ENCODE measurements at regions not wholly inside any gene's neighbourhood (a gene's known extent, or its start where the extent isn't known, plus 50 kb on each side); places are given as distances from the start of the nearest gene placed in this dataset.

DNA sequence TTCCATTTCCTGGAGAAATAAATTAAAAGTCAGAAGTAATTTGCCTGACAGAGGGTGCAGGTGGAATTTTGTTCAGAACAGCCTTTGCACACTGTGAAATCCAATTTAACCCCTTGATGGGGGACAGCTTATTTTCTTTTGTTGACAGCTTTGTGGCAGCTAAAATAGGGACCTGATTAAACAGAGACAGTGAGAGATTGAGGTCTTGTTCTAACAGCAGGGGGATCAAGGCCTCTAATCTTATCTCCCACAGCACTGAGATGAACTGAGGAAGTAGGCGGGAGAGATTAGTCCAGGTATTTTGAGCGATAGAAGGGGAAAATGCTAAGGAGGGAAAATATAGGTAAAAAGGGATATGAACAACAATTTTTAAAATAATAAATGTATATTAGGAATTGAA lies 1491.4 kb upstream of the GOT2 start:
- TF ChIP-seq EZH2 (IDR thresholded peaks at IDR 0.05; ENCODE audit: insufficient read depth, poor library complexity, severe bottlenecking), result no peak
- no peak overlapping the region for H2AFZ ChIP-seq
- no peaks in the 10 kb centered on the region for H3K4me1 ChIP-seq (ENCODE audit: insufficient read depth)
- no peaks in the 10 kb centered on the region for H3K36me3 ChIP-seq (ENCODE audit: low read depth)
- no peak overlapping the region for H3K4me2 ChIP-seq (ENCODE audit: unreplicated experiment)
- no peaks in the 10 kb centered on the region for H3K9me2 ChIP-seq (ENCODE audit: insufficient read depth)
- H3K9ac ChIP-seq, result no peak overlapping the region
- H4K20me1 ChIP-seq (ENCODE audit: insufficient read depth), result no peaks in the 10 kb centered on the region
- H3K27ac ChIP-seq, result no peak overlapping the region
- no peak overlapping the region for H3K4me3 ChIP-seq
- H3K79me2 ChIP-seq (ENCODE audit: insufficient read depth), result no peaks in the 10 kb centered on the region
- H3K27me3 ChIP-seq (replicated peaks; ENCODE audit: insufficient read depth), result no peaks in the 10 kb centered on the region
- DNase-seq, result no peak
- no peaks in the 10 kb centered on the region for H3F3A ChIP-seq (ENCODE audit: insufficient read depth)
- in situ Hi-C loops (cut with MboI), result no loop called here
- 34 to 40% methylated on average over 2 of the region's 2 CpGs for WGBS, 2 experiments (ENCODE audit: low coverage in 1 of 2, low lambda C conversion rate in 2 of 2, missing lambda C conversion rate in 2 of 2)
- H3K9me3 ChIP-seq (ENCODE audit: low read depth), result no peaks in the 10 kb centered on the region

DNA sequence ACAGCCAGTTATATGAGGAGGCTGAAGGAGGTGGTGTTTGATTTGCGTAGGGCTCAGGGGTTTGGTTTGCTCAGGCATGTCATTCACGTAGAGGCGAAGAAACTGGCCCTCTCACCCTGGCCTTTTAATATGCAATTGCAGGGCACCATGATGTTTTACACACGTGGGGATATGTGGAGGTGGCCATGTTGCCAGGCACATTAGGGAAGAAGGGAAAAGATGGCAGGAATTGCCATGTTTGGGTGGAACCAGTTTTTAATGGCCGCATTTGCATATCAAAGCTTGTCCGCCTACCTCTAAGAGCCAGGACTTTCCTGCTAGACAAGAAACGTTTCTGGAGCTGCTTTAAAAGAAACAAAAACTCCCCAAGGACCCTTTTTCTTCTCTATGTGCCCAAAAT lies 1483.7 kb upstream of the GOT2 start:
- TF ChIP-seq EZH2phosphoT487 (IDR thresholded peaks at IDR 0.05; ENCODE audit: insufficient read depth, low read depth) (no peak), EZH2 (IDR thresholded peaks at IDR 0.05; ENCODE audit: insufficient read depth, poor library complexity, severe bottlenecking) (no peak)
- no peak overlapping the region for H3K9ac ChIP-seq
- WGBS, 2 experiments (ENCODE audit: low coverage in 1 of 2, low lambda C conversion rate in 2 of 2, missing lambda C conversion rate in 2 of 2), result 40 to 47% methylated on average over 7 of the region's 7 CpGs
- no peaks in the 10 kb centered on the region for H3K27me3 ChIP-seq (replicated peaks; ENCODE audit: insufficient read depth)
- in situ Hi-C loops (cut with MboI), result no loop called here
- no peaks in the 10 kb centered on the region for H4K20me1 ChIP-seq (ENCODE audit: insufficient read depth)
- no peak overlapping the region for H2AFZ ChIP-seq
- H3K36me3 ChIP-seq (ENCODE audit: low read depth), result no peaks in the 10 kb centered on the region
- H3K27ac ChIP-seq, result no peak overlapping the region
- no peaks in the 10 kb centered on the region for H3K9me3 ChIP-seq (ENCODE audit: low read depth)
- H3K9me2 ChIP-seq (ENCODE audit: insufficient read depth), result no peaks in the 10 kb centered on the region
- no peaks in the 10 kb centered on the region for H3F3A ChIP-seq (ENCODE audit: insufficient read depth)
- H3K4me1 ChIP-seq (ENCODE audit: insufficient read depth), result no peaks in the 10 kb centered on the region
- no peak for DNase-seq
- H3K4me2 ChIP-seq (ENCODE audit: unreplicated experiment), result no peak overlapping the region
- no peaks in the 10 kb centered on the region for H3K79me2 ChIP-seq (ENCODE audit: insufficient read depth)
- no peak overlapping the region for H3K4me3 ChIP-seq

DNA sequence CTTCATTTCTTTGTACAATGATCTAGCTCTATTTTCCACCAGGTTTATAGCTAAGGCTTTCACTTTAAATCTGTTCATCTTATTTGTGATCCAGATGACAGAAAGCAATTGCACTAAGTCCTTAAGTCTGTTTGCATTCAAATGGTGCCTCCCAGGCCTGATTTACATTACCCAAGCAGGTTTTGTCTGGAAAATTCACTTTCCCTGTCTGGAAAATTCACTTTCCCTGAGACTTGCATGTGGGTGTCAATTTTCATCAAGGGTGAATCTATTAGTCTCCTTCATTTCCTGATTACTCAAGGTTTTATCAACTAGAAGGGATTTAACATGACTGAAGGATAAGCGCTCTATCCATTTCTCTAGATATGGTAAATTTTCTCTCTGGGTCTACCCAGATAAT lies 1480.2 kb upstream of the GOT2 start:
- H3K4me2 ChIP-seq (ENCODE audit: unreplicated experiment), result no peak overlapping the region
- in situ Hi-C loops (cut with MboI), result no loop called here
- no peak for DNase-seq
- no peaks in the 10 kb centered on the region for H3K9me2 ChIP-seq (ENCODE audit: insufficient read depth)
- no peaks in the 10 kb centered on the region for H3K9me3 ChIP-seq (ENCODE audit: low read depth)
- H3K4me1 ChIP-seq (ENCODE audit: insufficient read depth), result no peaks in the 10 kb centered on the region
- H3K36me3 ChIP-seq (ENCODE audit: low read depth), result no peaks in the 10 kb centered on the region
- H3K27ac ChIP-seq, result no peak overlapping the region
- no peak overlapping the region for H2AFZ ChIP-seq
- WGBS, 2 experiments (ENCODE audit: low coverage in 1 of 2, low lambda C conversion rate in 2 of 2, missing lambda C conversion rate in 2 of 2), result 60 to 79% methylated on average over 1 of the region's 1 CpG
- H3F3A ChIP-seq (ENCODE audit: insufficient read depth), result no peaks in the 10 kb centered on the region
- no peaks in the 10 kb centered on the region for H4K20me1 ChIP-seq (ENCODE audit: insufficient read depth)
- TF ChIP-seq EZH2 (IDR thresholded peaks at IDR 0.05; ENCODE audit: insufficient read depth, poor library complexity, severe bottlenecking), result no peak
- no peak for TF ChIP-seq EZH2phosphoT487 (IDR thresholded peaks at IDR 0.05; ENCODE audit: insufficient read depth, low read depth)
- no peaks in the 10 kb centered on the region for H3K79me2 ChIP-seq (ENCODE audit: insufficient read depth)
- no peak overlapping the region for H3K4me3 ChIP-seq
- H3K27me3 ChIP-seq (replicated peaks; ENCODE audit: insufficient read depth), result no peaks in the 10 kb centered on the region
- no peak overlapping the region for H3K9ac ChIP-seq

DNA sequence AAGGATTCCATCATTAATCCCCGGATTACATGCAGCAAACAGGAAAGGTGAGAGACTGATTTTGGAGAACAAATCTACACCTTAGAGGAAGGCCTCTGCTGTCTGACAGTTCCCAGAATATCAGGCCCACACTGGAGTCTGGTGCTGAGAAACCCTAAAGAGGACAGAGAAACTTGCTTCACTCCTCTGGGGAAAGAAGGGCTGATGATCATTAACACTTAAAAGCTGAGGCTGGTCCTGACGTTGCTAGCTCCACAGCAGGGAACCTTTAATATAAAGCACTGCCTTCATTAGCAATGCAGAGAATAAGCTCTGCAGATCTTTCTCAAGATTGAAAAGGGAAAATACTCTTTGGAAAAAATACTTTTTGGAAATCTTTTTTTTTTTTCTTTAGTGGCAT lies 1472.4 kb upstream of the GOT2 start:
- TF ChIP-seq EZH2phosphoT487 (IDR thresholded peaks at IDR 0.05; ENCODE audit: insufficient read depth, low read depth) (no peak), EZH2 (IDR thresholded peaks at IDR 0.05; ENCODE audit: insufficient read depth, poor library complexity, severe bottlenecking) (no peak)
- in situ Hi-C loops (cut with MboI), result no loop called here
- Histone ChIP-seq H3K36me3 (ENCODE audit: low read depth) (no peaks in the 10 kb centered on the region), H3K9me3 (ENCODE audit: low read depth) (no peaks in the 10 kb centered on the region), H3F3A (ENCODE audit: insufficient read depth) (no peaks in the 10 kb centered on the region), H3K4me1 (ENCODE audit: insufficient read depth) (no peaks in the 10 kb centered on the region), H4K20me1 (ENCODE audit: insufficient read depth) (no peaks in the 10 kb centered on the region), H3K27ac (no peak overlapping the region), H3K9me2 (ENCODE audit: insufficient read depth) (no peaks in the 10 kb centered on the region), H3K9ac (no peak overlapping the region), H3K4me3 (no peak overlapping the region), H3K79me2 (ENCODE audit: insufficient read depth) (no peaks in the 10 kb centered on the region), H2AFZ (no peak overlapping the region), H3K4me2 (ENCODE audit: unreplicated experiment) (no peak overlapping the region), H3K27me3 (replicated peaks; ENCODE audit: insufficient read depth) (no peaks in the 10 kb centered on the region)
- WGBS, 2 experiments (ENCODE audit: low coverage in 1 of 2, low lambda C conversion rate in 2 of 2, missing lambda C conversion rate in 2 of 2), result 21 to 26% methylated on average over 2 of the region's 2 CpGs
- no peak for DNase-seq

DNA sequence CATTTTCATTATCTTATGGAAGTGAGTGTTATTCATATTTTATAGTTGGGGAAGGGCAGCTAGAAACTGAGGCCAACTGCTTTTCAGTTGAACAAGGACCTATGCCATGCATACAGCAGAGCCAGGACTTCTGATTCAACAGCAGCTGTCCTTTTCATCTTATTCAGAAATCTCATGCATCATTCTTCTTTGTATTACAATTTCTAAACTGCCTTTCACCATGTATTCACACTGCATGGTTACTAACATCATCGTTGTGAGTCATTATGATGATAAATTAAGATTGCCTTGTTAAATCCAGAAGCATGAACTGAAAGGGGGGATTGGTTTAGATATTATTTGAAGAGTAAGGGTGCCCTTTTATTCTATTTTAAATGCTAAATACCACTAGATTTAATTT lies 1470.1 kb upstream of the GOT2 start:
- Histone ChIP-seq H3F3A (ENCODE audit: insufficient read depth) (no peaks in the 10 kb centered on the region), H3K9ac (no peak overlapping the region), H4K20me1 (ENCODE audit: insufficient read depth) (no peaks in the 10 kb centered on the region), H3K9me3 (ENCODE audit: low read depth) (no peaks in the 10 kb centered on the region), H3K4me2 (ENCODE audit: unreplicated experiment) (no peak overlapping the region), H2AFZ (no peak overlapping the region), H3K4me3 (no peak overlapping the region), H3K27ac (no peak overlapping the region), H3K27me3 (replicated peaks; ENCODE audit: insufficient read depth) (no peaks in the 10 kb centered on the region), H3K4me1 (ENCODE audit: insufficient read depth) (no peaks in the 10 kb centered on the region), H3K79me2 (ENCODE audit: insufficient read depth) (no peaks in the 10 kb centered on the region), H3K36me3 (ENCODE audit: low read depth) (no peaks in the 10 kb centered on the region), H3K9me2 (ENCODE audit: insufficient read depth) (no peaks in the 10 kb centered on the region)
- TF ChIP-seq EZH2 (IDR thresholded peaks at IDR 0.05; ENCODE audit: insufficient read depth, poor library complexity, severe bottlenecking) (no peak), EZH2phosphoT487 (IDR thresholded peaks at IDR 0.05; ENCODE audit: insufficient read depth, low read depth) (no peak)
- in situ Hi-C loops (cut with MboI), result no loop called here
- 3 to 7% methylated on average over 1 of the region's 1 CpG for WGBS, 2 experiments (ENCODE audit: low coverage in 1 of 2, low lambda C conversion rate in 2 of 2, missing lambda C conversion rate in 2 of 2)
- DNase-seq, result peak; percentile 5
